Nephron progenitor cell (in vitro differentiated cells): ENCODE measurements at regions not wholly inside any gene's neighbourhood (a gene's known extent, or its start where the extent isn't known, plus 50 kb on each side); places are given as distances from the start of the nearest gene placed in this dataset.

Experiments used
- DNase-seq: peaks from one replicate; pipeline ENCODE4 v3.0.0; 2021
- H3K27ac Mint-ChIP-seq: 2 replicates; pipeline ENCODE4 v1.8.0; 2021; ENCODE audit warnings: mild to moderate bottlenecking, moderate library complexity, mixed read lengths
- H3K27me3 Mint-ChIP-seq: 2 replicates; pipeline ENCODE4 v1.8.0; 2021; ENCODE audit warnings: mild to moderate bottlenecking, low read depth, mixed read lengths; ENCODE audit not compliant: poor library complexity
- H3K36me3 Mint-ChIP-seq: 2 replicates; pipeline ENCODE4 v1.8.0; 2021; ENCODE audit warnings: low read depth, mixed read lengths
- H3K4me1 Mint-ChIP-seq: 2 replicates; pipeline ENCODE4 v1.8.0; 2021; ENCODE audit warnings: mixed read lengths
- H3K4me3 Mint-ChIP-seq: 2 replicates; pipeline ENCODE4 v1.8.0; 2021; ENCODE audit warnings: mild to moderate bottlenecking, moderate library complexity, mixed read lengths
- H3K9me3 Mint-ChIP-seq: 2 replicates; pipeline ENCODE4 v1.8.0; 2021; ENCODE audit warnings: mild to moderate bottlenecking, moderate library complexity, mixed read lengths
- CTCF ChIP-seq: fragments of 200-600 bp; sonication (generic); IDR thresholded peaks from 2 replicates; pipeline ENCODE4 v1.5.0; 2021; ENCODE audit warnings: antibody characterized with exemption

- Mint-ChIP-seq H3K27ac (no peak overlapping the region), H3K4me1 (peaks cover 14% of the 10 kb centered on the region), H3K36me3 (peaks cover 54% of the 10 kb centered on the region), H3K4me3 (no peak overlapping the region), H3K27me3 (no peaks in the 10 kb centered on the region), H3K9me3 (peaks cover 75% of the 10 kb centered on the region)
- no peak for TF ChIP-seq CTCF
- DNase-seq, result no peak
These were observed 484.0 kb downstream of the SPRY1 start for GRCh38 chr4:123880631-123881030.

GRCh38 chr4:123884922-123885321 lies 488.3 kb downstream of the SPRY1 start:
- peaks cover 31% of the 10 kb centered on the region for H3K36me3 Mint-ChIP-seq
- H3K9me3 Mint-ChIP-seq, result peaks cover 64% of the 10 kb centered on the region
- peaks cover 11% of the 10 kb centered on the region for H3K4me1 Mint-ChIP-seq
- TF ChIP-seq CTCF, result no peak
- no peak for DNase-seq
- H3K27me3 Mint-ChIP-seq, result no peaks in the 10 kb centered on the region
- no peak overlapping the region for H3K27ac Mint-ChIP-seq
- H3K4me3 Mint-ChIP-seq, result no peak overlapping the region

- H3K27ac Mint-ChIP-seq, result no peak overlapping the region
- H3K9me3 Mint-ChIP-seq, result peaks cover 26% of the 10 kb centered on the region
- no peaks in the 10 kb centered on the region for H3K27me3 Mint-ChIP-seq
- no peak for DNase-seq
- TF ChIP-seq CTCF, result no peak
- no peak overlapping the region for H3K4me3 Mint-ChIP-seq
- H3K4me1 Mint-ChIP-seq, result peaks cover 13% of the 10 kb centered on the region
- peaks cover 9% of the 10 kb centered on the region for H3K36me3 Mint-ChIP-seq
These were observed 492.9 kb downstream of the SPRY1 start for GRCh38 chr4:123889507-123889906.

GRCh38 chr4:123890889-123891288 lies 494.3 kb downstream of the SPRY1 start:
- H3K9me3 Mint-ChIP-seq, result peaks cover 15% of the 10 kb centered on the region
- H3K27ac Mint-ChIP-seq, result no peak overlapping the region
- DNase-seq, result no peak
- H3K27me3 Mint-ChIP-seq, result no peaks in the 10 kb centered on the region
- no peak overlapping the region for H3K4me3 Mint-ChIP-seq
- H3K4me1 Mint-ChIP-seq, result peaks cover 13% of the 10 kb centered on the region
- no peaks in the 10 kb centered on the region for H3K36me3 Mint-ChIP-seq
- TF ChIP-seq CTCF, result no peak

GRCh38 chr4:123891881-123892280 lies 495.3 kb downstream of the SPRY1 start:
- H3K36me3 Mint-ChIP-seq, result no peaks in the 10 kb centered on the region
- peaks cover 8% of the 10 kb centered on the region for H3K9me3 Mint-ChIP-seq
- H3K4me3 Mint-ChIP-seq, result no peak overlapping the region
- TF ChIP-seq CTCF, result no peak
- DNase-seq, result no peak
- no peak overlapping the region for H3K27ac Mint-ChIP-seq
- no peaks in the 10 kb centered on the region for H3K27me3 Mint-ChIP-seq
- peaks cover 18% of the 10 kb centered on the region for H3K4me1 Mint-ChIP-seq

- H3K27ac Mint-ChIP-seq, result no peak overlapping the region
- no peak overlapping the region for H3K4me3 Mint-ChIP-seq
- H3K36me3 Mint-ChIP-seq, result no peaks in the 10 kb centered on the region
- DNase-seq, result no peak
- peaks cover 3% of the 10 kb centered on the region for H3K9me3 Mint-ChIP-seq
- no peaks in the 10 kb centered on the region for H3K27me3 Mint-ChIP-seq
- no peak for TF ChIP-seq CTCF
- peaks cover 24% of the 10 kb centered on the region for H3K4me1 Mint-ChIP-seq
These were observed 495.9 kb downstream of the SPRY1 start for GRCh38 chr4:123892368-123892976.
